Activated T-helper 1 cell treated with anti-CD3 and anti-CD28 coated beads, Interleukin-12 subunit alpha, Interleukin-12 subunit beta, Interleukin-2, Interleukin-4 antibody, amounts not matched to agents 30 ng/mL and 10 ng/mL and 1 ng/mL, durations not matched to agents 14 hours and 24 hours and 36 hours (primary cell): ENCODE measurements at regions not wholly inside any gene's neighbourhood (a gene's known extent, or its start where the extent isn't known, plus 50 kb on each side); places are given as distances from the start of the nearest gene placed in this dataset.

Experiments
- DNase-seq: peaks from one replicate; pipeline ENCODE4 v3.0.0; 2021; ENCODE audit warnings: low spot score
- H3K27ac Mint-ChIP-seq: one replicate; pipeline ENCODE4 v1.8.0; 2021; ENCODE audit warnings: mild to moderate bottlenecking, mixed read lengths
- H3K27me3 Mint-ChIP-seq: one replicate; pipeline ENCODE4 v1.8.0; 2022; ENCODE audit warnings: mild to moderate bottlenecking, moderate library complexity, mixed read lengths; ENCODE audit not compliant: insufficient read depth
- H3K36me3 Mint-ChIP-seq: one replicate; pipeline ENCODE4 v1.8.0; 2021; ENCODE audit warnings: low read depth, mixed read lengths
- H3K4me1 Mint-ChIP-seq: one replicate; pipeline ENCODE4 v1.8.0; 2021; ENCODE audit warnings: low read depth, mixed read lengths
- H3K4me3 Mint-ChIP-seq: one replicate; pipeline ENCODE4 v1.8.0; 2021; ENCODE audit warnings: mild to moderate bottlenecking, moderate library complexity, mixed read lengths
- H3K9me3 Mint-ChIP-seq: one replicate; pipeline ENCODE4 v1.8.0; 2021; ENCODE audit warnings: mixed read lengths
- intact Hi-C: fragments of 100-400 bp; cut with micrococcal nuclease; formaldehyde crosslinking; loops from one replicate; pipeline ENCODE4 v1.15.1; 2024

GRCh38 chr5:114054594-114054993, 307.3 kb upstream of the KCNN2 start:
- no peak for DNase-seq
- H3K4me3 Mint-ChIP-seq = no peak overlapping the region
- no peak overlapping the region for H3K27ac Mint-ChIP-seq
- H3K9me3 Mint-ChIP-seq = no peaks in the 10 kb centered on the region
- intact Hi-C loops = no loop called here
- H3K36me3 Mint-ChIP-seq = no peaks in the 10 kb centered on the region
- peaks cover 37% of the 10 kb centered on the region for H3K27me3 Mint-ChIP-seq
- no peaks in the 10 kb centered on the region for H3K4me1 Mint-ChIP-seq

GRCh38 chr5:114055318-114056184, 306.3 kb upstream of the KCNN2 start:
- peaks cover 37% of the 10 kb centered on the region for H3K27me3 Mint-ChIP-seq
- H3K36me3 Mint-ChIP-seq = no peaks in the 10 kb centered on the region
- no peak overlapping the region for H3K4me3 Mint-ChIP-seq
- no peaks in the 10 kb centered on the region for H3K4me1 Mint-ChIP-seq
- intact Hi-C loops = no loop called here
- no peak for DNase-seq
- H3K9me3 Mint-ChIP-seq = no peaks in the 10 kb centered on the region
- no peak overlapping the region for H3K27ac Mint-ChIP-seq

- no peaks in the 10 kb centered on the region for H3K4me1 Mint-ChIP-seq
- no peaks in the 10 kb centered on the region for H3K36me3 Mint-ChIP-seq
- peaks cover 37% of the 10 kb centered on the region for H3K27me3 Mint-ChIP-seq
- no peak overlapping the region for H3K4me3 Mint-ChIP-seq
- no peaks in the 10 kb centered on the region for H3K9me3 Mint-ChIP-seq
- no peak overlapping the region for H3K27ac Mint-ChIP-seq
- DNase-seq = no peak
- intact Hi-C loops = no loop called here
These were observed 305.7 kb upstream of the KCNN2 start for GRCh38 chr5:114056185-114056538.

- Mint-ChIP-seq H3K4me1 (no peaks in the 10 kb centered on the region), H3K27ac (no peak overlapping the region), H3K27me3 (peaks cover 15% of the 10 kb centered on the region), H3K4me3 (no peak overlapping the region), H3K9me3 (no peaks in the 10 kb centered on the region), H3K36me3 (no peaks in the 10 kb centered on the region)
- DNase-seq = no peak
- intact Hi-C loops = no loop called here
These were observed 301.0 kb upstream of the KCNN2 start for GRCh38 chr5:114060866-114061265.

GRCh38 chr5:114062932-114063867, 298.7 kb upstream of the KCNN2 start:
- DNase-seq = no peak
- intact Hi-C loops = no loop called here
- Mint-ChIP-seq H3K4me1 (no peaks in the 10 kb centered on the region), H3K4me3 (no peak overlapping the region), H3K36me3 (no peaks in the 10 kb centered on the region), H3K9me3 (no peaks in the 10 kb centered on the region), H3K27ac (no peak overlapping the region), H3K27me3 (no peaks in the 10 kb centered on the region)

- Mint-ChIP-seq H3K4me3 (no peak overlapping the region), H3K27me3 (peaks cover 2% of the 10 kb centered on the region), H3K4me1 (no peaks in the 10 kb centered on the region), H3K36me3 (no peaks in the 10 kb centered on the region), H3K27ac (no peak overlapping the region), H3K9me3 (no peaks in the 10 kb centered on the region)
- intact Hi-C loops = no loop called here
- no peak for DNase-seq
These were observed 296.0 kb upstream of the KCNN2 start for GRCh38 chr5:114065912-114066311.

- Mint-ChIP-seq H3K4me3 (no peak overlapping the region), H3K9me3 (no peaks in the 10 kb centered on the region), H3K36me3 (no peaks in the 10 kb centered on the region), H3K27me3 (peaks cover 2% of the 10 kb centered on the region), H3K27ac (no peak overlapping the region), H3K4me1 (no peaks in the 10 kb centered on the region)
- intact Hi-C loops = no loop called here
- DNase-seq = no peak
These were observed 291.7 kb upstream of the KCNN2 start for GRCh38 chr5:114070093-114070722.

- Mint-ChIP-seq H3K36me3 (no peaks in the 10 kb centered on the region), H3K9me3 (peaks cover 21% of the 10 kb centered on the region), H3K4me3 (no peak overlapping the region), H3K4me1 (no peaks in the 10 kb centered on the region), H3K27me3 (no peaks in the 10 kb centered on the region), H3K27ac (no peak overlapping the region)
- intact Hi-C loops = no loop called here
- no peak for DNase-seq
These were observed 272.6 kb upstream of the KCNN2 start for GRCh38 chr5:114089259-114089658.

GRCh38 chr5:114097570-114097969, 264.3 kb upstream of the KCNN2 start:
- H3K36me3 Mint-ChIP-seq = no peaks in the 10 kb centered on the region
- H3K27me3 Mint-ChIP-seq = no peaks in the 10 kb centered on the region
- intact Hi-C loops = no loop called here

GRCh38 chr5:114099161-114099560, 262.7 kb upstream of the KCNN2 start:
- H3K27me3 Mint-ChIP-seq = no peaks in the 10 kb centered on the region
- intact Hi-C loops = no loop called here
- H3K4me3 Mint-ChIP-seq = no peak overlapping the region
- H3K4me1 Mint-ChIP-seq = no peaks in the 10 kb centered on the region
- H3K9me3 Mint-ChIP-seq = no peaks in the 10 kb centered on the region
- H3K27ac Mint-ChIP-seq = no peak overlapping the region
- DNase-seq = no peak
- no peaks in the 10 kb centered on the region for H3K36me3 Mint-ChIP-seq

More at GRCh38 chr5:114097570-114097969, 264.3 kb upstream of the KCNN2 start:
- Mint-ChIP-seq H3K27ac (no peak overlapping the region), H3K4me3 (no peak overlapping the region), H3K9me3 (peaks cover 9% of the 10 kb centered on the region), H3K4me1 (no peaks in the 10 kb centered on the region)
- DNase-seq = no peak

GRCh38 chr5:114101153-114101552, 260.7 kb upstream of the KCNN2 start:
- intact Hi-C loops = no loop called here
- Mint-ChIP-seq H3K27me3 (no peaks in the 10 kb centered on the region), H3K9me3 (no peaks in the 10 kb centered on the region), H3K36me3 (no peaks in the 10 kb centered on the region), H3K27ac (no peak overlapping the region), H3K4me3 (no peak overlapping the region), H3K4me1 (no peaks in the 10 kb centered on the region)
- DNase-seq = no peak

GRCh38 chr5:114113604-114114003, 248.3 kb upstream of the KCNN2 start:
- H3K4me3 Mint-ChIP-seq = no peak overlapping the region
- no peaks in the 10 kb centered on the region for H3K27me3 Mint-ChIP-seq
- no peak overlapping the region for H3K27ac Mint-ChIP-seq
- H3K4me1 Mint-ChIP-seq = no peaks in the 10 kb centered on the region
- no peaks in the 10 kb centered on the region for H3K9me3 Mint-ChIP-seq
- intact Hi-C loops = no loop called here
- DNase-seq = no peak
- no peaks in the 10 kb centered on the region for H3K36me3 Mint-ChIP-seq

GRCh38 chr5:114116981-114117380, 244.9 kb upstream of the KCNN2 start:
- H3K4me3 Mint-ChIP-seq = no peak overlapping the region
- no peaks in the 10 kb centered on the region for H3K9me3 Mint-ChIP-seq
- no peaks in the 10 kb centered on the region for H3K4me1 Mint-ChIP-seq
- no peak overlapping the region for H3K27ac Mint-ChIP-seq
- no peaks in the 10 kb centered on the region for H3K27me3 Mint-ChIP-seq
- no peaks in the 10 kb centered on the region for H3K36me3 Mint-ChIP-seq
- intact Hi-C loops = no loop called here
- DNase-seq = no peak
